Memory B cell (primary cell): ENCODE measurements at regions not wholly inside any gene's neighbourhood (a gene's known extent, or its start where the extent isn't known, plus 50 kb on each side); places are given as distances from the start of the nearest gene placed in this dataset.
A peak's percentile ranks its signal among the peaks of the same experiment; 100 is the strongest.

Experiments used
- ATAC-seq: fragments of 150-1000 bp; cut with Tn5 transposase; 2 replicates; pipeline ENCODE4 v1.10.0; 2021; ENCODE audit warnings: low read depth, mild to moderate bottlenecking, moderate library complexity
- DNase-seq, 2 donors: peaks; one replicate each; pipeline ENCODE4 v3.0.0; 2022; ENCODE audit warnings: low spot score in 2 of 2
- H3K27ac Mint-ChIP-seq: one replicate; pipeline ENCODE4 v1.8.0; 2022; ENCODE audit warnings: mild to moderate bottlenecking, moderate library complexity, mixed read lengths
- H3K27me3 Mint-ChIP-seq: one replicate; pipeline ENCODE4 v1.8.0; 2022; ENCODE audit warnings: mixed read lengths
- H3K36me3 Mint-ChIP-seq: one replicate; pipeline ENCODE4 v1.8.0; 2022; ENCODE audit warnings: mild to moderate bottlenecking, mixed read lengths
- H3K4me1 Mint-ChIP-seq: one replicate; pipeline ENCODE4 v1.8.0; 2022; ENCODE audit warnings: mixed read lengths
- H3K4me3 Mint-ChIP-seq: one replicate; pipeline ENCODE4 v1.8.0; 2022; ENCODE audit warnings: mild to moderate bottlenecking, moderate library complexity, mixed read lengths
- H3K9me3 Mint-ChIP-seq: one replicate; pipeline ENCODE4 v1.8.0; 2022; ENCODE audit warnings: mixed read lengths

DNA sequence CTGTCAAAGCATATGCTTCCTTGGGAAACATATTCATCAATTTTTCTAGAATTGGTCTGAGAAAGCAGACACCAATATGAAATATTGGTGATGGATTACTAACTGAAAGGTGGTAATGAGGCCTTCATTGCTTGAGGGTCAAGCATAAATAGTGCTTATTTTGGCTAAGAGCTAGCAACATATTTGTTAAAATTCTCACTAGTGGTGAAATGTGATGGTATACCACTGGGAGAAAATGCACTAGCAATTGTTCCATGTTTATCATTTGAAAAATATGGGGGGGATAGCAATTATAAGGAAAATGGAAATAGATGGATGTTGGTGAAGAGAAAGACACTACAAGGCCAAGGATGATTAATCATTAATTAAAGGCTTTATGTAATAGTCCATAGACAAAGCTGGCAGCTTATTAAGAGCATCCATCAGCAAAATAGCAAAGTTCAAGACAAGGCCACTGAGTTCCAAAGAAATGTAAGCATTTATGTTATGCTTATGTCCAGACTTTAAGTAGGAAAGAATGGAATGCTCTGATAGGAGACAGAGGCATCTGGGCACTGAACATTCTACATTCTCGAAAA lies 253.7 kb upstream of the PRDM9 start:
- Mint-ChIP-seq H3K36me3 (no peaks in the 10 kb centered on the region), H3K4me3 (no peak overlapping the region), H3K27ac (no peak overlapping the region), H3K9me3 (no peaks in the 10 kb centered on the region), H3K4me1 (no peaks in the 10 kb centered on the region), H3K27me3 (no peaks in the 10 kb centered on the region)
- DNase-seq (no peak), ATAC-seq (no peak)

DNA sequence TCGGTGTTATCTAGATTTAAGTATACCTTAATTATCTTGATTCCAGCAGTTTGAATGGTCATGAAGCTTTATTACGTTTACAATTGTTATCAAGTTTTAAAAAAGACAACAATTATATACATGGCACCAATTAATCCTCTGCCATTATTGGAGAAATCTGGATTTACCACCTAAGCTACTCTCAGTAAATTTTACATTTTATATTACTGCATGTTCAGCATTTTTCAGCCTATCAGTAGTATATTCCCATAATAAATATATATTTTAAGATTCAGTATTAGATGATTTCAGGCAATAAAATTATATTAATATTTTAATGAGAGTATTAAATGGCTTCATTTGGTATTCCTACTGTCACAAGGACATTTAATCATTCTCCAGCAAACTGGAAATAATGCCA lies 264.5 kb upstream of the PRDM9 start:
- Mint-ChIP-seq H3K27ac (no peak overlapping the region), H3K27me3 (no peaks in the 10 kb centered on the region), H3K36me3 (no peaks in the 10 kb centered on the region), H3K4me3 (no peak overlapping the region), H3K9me3 (peaks cover 3% of the 10 kb centered on the region), H3K4me1 (no peaks in the 10 kb centered on the region)
- ATAC-seq (no peak), DNase-seq (no peak)

DNA sequence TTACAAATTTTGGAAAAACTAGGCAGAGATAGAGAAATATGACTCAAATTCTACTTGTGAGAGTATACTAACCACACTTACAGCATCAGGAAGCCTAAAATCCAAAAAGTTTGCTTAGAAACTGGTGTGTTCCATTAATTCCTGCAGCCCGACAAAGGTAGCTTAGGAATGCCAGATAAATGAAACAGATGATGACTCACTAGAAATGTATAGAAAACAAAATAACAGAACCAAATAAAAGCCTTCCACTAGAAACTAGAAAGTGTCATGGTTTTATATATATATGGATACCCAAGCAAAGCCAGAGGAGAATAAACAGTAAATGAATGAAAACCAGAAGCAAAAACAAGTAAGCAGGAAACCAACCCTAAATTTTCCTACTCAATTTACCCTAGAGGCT lies 272.2 kb upstream of the PRDM9 start:
- Mint-ChIP-seq H3K4me1 (no peaks in the 10 kb centered on the region), H3K36me3 (no peaks in the 10 kb centered on the region), H3K9me3 (peaks cover 2% of the 10 kb centered on the region), H3K27me3 (no peaks in the 10 kb centered on the region), H3K4me3 (no peak overlapping the region), H3K27ac (no peak overlapping the region)
- ATAC-seq (no peak), DNase-seq (no peak)

DNA sequence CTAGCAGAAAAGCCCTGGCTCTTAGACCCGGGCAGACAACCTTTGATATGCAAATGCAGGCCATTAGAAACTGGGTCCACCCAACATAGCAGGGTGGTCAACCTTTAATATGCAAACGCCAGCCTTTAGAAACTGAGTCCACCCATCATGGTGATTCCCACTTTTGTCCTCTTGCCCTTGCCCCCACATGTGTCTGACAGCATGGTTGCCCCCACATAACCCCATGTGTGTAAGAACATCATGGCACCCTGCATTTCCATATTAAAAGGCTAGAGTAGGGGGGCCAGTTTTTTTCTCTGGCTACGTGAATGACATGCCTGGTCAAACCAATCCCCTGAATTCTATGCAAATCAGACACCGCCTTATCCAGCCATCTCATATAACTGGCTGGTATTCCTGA lies 273.2 kb upstream of the PRDM9 start:
- Mint-ChIP-seq H3K4me1 (no peaks in the 10 kb centered on the region), H3K27me3 (no peaks in the 10 kb centered on the region), H3K27ac (no peak overlapping the region), H3K36me3 (no peaks in the 10 kb centered on the region), H3K9me3 (peaks cover 2% of the 10 kb centered on the region), H3K4me3 (no peak overlapping the region)
- no peak for ATAC-seq
- no peak for DNase-seq

DNA sequence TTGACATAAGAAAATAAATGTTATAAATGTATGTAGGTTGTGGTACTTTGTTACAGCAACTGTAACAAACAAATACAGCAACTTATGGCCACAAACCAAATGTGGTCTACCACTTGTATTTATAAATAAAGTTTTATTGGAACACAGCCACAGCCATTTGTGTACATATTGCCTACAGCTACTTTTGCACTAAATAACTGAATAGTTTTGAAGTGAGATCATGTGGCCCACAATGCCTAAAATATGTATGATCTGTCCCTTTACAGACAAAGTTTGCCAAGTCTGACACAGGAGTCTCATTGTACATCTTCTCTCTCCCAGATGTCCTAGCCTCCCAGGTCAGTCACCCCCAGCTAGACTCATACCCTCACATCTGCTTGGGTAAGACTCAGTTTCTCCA lies 283.6 kb upstream of the PRDM9 start:
- no peaks in the 10 kb centered on the region for H3K36me3 Mint-ChIP-seq
- no peak for DNase-seq
- peaks cover 6% of the 10 kb centered on the region for H3K9me3 Mint-ChIP-seq
- no peaks in the 10 kb centered on the region for H3K27me3 Mint-ChIP-seq
- no peak overlapping the region for H3K4me3 Mint-ChIP-seq
- ATAC-seq, result no peak
- H3K4me1 Mint-ChIP-seq, result no peaks in the 10 kb centered on the region
- H3K27ac Mint-ChIP-seq, result no peak overlapping the region

DNA sequence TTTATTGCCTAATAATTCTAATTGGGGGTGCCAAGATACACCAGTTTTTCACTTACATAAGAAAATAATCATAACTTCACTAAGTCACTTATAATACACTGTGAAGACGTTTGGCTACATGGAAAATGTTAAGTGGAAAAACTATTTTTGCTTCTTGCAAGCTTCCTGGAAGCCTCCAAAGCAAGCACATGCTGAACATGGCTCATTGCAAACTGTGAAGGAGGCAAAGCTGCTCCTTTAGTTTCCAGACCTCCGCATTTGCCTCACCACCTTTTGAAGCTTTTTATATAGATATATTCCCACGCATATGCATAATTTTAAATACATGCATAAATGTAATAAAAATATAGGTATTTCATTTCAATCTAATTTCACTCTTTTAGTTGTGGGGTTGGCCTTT lies 285.6 kb upstream of the PRDM9 start:
- Mint-ChIP-seq H3K4me1 (no peaks in the 10 kb centered on the region), H3K27ac (no peak overlapping the region), H3K9me3 (peaks cover 6% of the 10 kb centered on the region), H3K36me3 (no peaks in the 10 kb centered on the region), H3K27me3 (no peaks in the 10 kb centered on the region), H3K4me3 (no peak overlapping the region)
- ATAC-seq, result no peak
- no peak for DNase-seq

DNA sequence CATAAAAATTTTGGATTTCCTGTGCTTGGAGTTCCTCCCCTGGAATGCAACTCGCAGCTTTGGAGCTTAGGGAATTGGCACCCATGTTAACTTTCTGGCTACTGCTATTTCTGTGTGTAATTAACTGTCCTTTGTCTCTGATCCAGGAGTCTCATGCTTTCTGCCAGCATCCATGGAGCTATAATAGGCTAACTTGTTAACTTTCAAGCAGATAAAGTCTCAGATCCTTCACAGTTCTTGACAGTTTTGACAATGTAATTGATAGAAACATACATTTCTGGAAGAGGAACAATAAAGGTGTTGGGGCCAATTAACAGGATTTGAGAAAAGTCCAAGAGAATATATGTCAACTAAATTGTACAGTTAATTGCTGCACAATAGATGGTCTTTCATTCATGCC lies 290.2 kb upstream of the PRDM9 start:
- H3K27me3 Mint-ChIP-seq, result no peaks in the 10 kb centered on the region
- DNase-seq (no peak), ATAC-seq (no peak)
- H3K9me3 Mint-ChIP-seq, result peaks cover 2% of the 10 kb centered on the region
- no peaks in the 10 kb centered on the region for H3K4me1 Mint-ChIP-seq
- H3K36me3 Mint-ChIP-seq, result no peaks in the 10 kb centered on the region
- H3K4me3 Mint-ChIP-seq, result no peak overlapping the region
- no peak overlapping the region for H3K27ac Mint-ChIP-seq

DNA sequence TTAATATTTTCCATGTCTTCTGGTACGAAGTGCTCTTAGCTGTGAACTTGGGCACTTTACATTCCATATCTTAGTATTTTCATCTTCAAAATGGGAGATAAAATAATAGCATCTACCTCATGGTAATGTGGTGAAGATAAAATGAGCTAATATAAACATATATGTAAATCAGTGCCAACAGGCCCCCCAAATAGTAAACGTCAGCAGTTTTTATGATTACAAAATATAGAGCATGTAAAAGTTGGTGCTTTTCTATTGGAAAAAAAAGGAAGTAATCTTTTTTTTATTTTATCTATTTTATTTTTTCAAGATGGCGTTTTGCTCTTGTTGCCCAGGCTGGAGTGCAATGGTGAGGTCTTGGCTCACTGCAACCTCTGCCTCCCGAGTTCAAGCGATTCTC lies 291.1 kb upstream of the PRDM9 start:
- Mint-ChIP-seq H3K9me3 (peaks cover 1% of the 10 kb centered on the region), H3K4me3 (no peak overlapping the region), H3K36me3 (no peaks in the 10 kb centered on the region), H3K27ac (no peak overlapping the region), H3K4me1 (no peaks in the 10 kb centered on the region), H3K27me3 (no peaks in the 10 kb centered on the region)
- no peak for ATAC-seq
- no peak for DNase-seq

DNA sequence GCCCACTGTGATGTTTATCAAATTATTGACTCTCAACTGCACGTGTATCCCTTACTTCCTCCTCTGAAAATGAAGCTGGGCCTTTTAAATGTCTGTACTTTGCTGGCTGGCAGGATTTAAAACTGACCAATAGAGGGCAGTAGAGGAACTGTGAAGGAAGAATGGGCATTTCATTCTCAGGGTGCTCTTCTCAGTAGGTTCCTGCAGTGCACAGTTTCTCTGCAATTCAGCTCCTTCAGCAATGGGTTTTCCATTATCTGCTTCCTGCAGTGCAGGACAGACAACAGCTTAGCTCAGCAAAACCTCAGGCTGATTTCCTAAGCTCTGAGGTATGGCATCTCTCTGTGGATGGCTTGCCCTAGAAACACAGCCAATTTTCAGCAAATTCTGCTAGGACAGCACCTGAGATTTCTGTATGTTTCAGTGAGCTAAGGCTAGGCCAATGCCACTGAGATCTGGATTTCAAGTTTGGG lies 298.4 kb upstream of the PRDM9 start:
- ATAC-seq (peak; percentile 56), DNase-seq (peak in 1 of 2 donors; percentile 5)
- Mint-ChIP-seq H3K27ac (no peak overlapping the region), H3K9me3 (no peaks in the 10 kb centered on the region), H3K27me3 (no peaks in the 10 kb centered on the region), H3K4me1 (no peaks in the 10 kb centered on the region), H3K4me3 (no peak overlapping the region), H3K36me3 (no peaks in the 10 kb centered on the region)

DNA sequence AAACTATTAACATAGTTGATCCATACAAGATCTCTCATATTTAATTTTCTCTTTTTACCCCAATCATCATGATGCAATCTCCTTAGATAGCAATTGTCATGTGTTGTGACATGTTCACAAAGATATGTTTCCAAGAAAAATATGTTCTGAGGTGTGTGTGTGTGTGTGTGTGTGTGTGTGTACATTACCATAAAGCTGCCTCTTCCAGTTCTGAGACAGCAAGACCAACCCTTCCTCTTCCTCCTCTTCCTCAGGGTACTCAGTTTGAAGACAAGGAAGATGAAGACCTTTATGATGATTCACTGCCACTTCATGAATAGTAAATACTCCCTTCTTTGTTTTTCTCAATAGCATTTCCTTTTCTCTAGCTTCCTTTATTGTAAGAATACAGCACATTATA lies 303.3 kb upstream of the PRDM9 start:
- no peaks in the 10 kb centered on the region for H3K27me3 Mint-ChIP-seq

DNA sequence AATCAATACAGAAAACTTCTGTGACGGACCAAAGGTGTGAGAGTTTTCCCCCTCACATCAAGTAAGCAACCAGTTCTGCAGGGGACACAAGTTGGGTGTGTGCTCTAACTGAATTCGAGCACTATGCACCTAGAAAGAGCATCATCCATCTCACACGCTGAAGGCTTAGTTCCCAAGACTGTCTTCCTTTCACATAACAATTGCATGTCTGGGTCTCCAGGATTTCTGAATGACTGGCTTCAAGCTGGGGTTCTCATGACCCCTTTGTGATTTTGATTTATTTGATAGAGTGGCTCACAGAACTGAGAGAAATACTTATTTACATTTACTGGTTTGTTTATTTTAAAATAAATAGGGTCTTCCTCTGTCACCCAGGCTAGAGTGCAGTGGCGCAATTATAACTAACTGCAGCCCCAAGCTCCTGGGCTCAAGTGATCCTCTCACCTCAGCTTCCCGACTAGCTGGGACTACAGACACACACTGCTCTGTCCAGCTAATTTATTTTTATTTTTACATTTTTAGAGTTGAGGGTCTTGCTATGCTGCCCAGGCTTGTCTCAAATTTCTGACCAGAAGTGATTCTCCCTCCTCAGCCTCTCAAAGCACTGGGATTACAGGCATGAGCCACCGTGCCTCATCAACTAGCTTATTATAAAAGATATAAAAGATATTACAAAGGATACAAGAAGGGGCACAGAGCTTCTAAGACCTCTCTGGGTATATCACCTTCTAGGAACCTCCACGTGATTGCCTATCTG lies 316.7 kb upstream of the CDH12 start:
- H3K4me3 Mint-ChIP-seq, result no peak overlapping the region
- H3K36me3 Mint-ChIP-seq, result no peaks in the 10 kb centered on the region
- no peak overlapping the region for H3K27ac Mint-ChIP-seq
- no peaks in the 10 kb centered on the region for H3K4me1 Mint-ChIP-seq
- H3K27me3 Mint-ChIP-seq, result no peaks in the 10 kb centered on the region
- H3K9me3 Mint-ChIP-seq, result no peaks in the 10 kb centered on the region
- ATAC-seq (no peak), DNase-seq (no peak)

More for the DNA sequence above, 303.3 kb upstream of the PRDM9 start:
- Mint-ChIP-seq H3K9me3 (no peaks in the 10 kb centered on the region), H3K36me3 (no peaks in the 10 kb centered on the region), H3K4me1 (no peaks in the 10 kb centered on the region), H3K27ac (no peak overlapping the region), H3K4me3 (no peak overlapping the region)
- ATAC-seq (no peak), DNase-seq (no peak)

DNA sequence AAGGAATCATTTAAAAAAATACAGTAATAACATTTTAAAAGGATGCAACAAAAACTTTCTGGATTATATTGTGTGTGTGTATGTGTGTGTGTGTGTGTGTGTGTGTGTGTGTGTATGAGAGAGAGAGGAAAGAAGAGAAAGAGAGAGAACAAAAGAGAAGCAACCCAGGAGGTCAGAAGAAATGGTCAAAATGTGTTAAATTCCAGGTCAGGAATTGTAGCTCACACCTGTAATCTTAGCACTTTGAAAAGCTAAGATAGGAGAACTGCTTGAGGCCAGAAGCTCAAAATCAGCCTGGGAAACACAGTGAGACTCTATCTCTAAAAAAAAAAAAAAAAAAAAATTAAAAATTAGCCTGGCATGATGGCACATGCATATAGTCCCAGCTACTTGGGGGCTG lies 311.8 kb upstream of the CDH12 start:
- no peak for DNase-seq
- Mint-ChIP-seq H3K9me3 (no peaks in the 10 kb centered on the region), H3K4me1 (no peaks in the 10 kb centered on the region), H3K27me3 (no peaks in the 10 kb centered on the region), H3K36me3 (no peaks in the 10 kb centered on the region), H3K27ac (no peak overlapping the region), H3K4me3 (no peak overlapping the region)
- ATAC-seq, result no peak

DNA sequence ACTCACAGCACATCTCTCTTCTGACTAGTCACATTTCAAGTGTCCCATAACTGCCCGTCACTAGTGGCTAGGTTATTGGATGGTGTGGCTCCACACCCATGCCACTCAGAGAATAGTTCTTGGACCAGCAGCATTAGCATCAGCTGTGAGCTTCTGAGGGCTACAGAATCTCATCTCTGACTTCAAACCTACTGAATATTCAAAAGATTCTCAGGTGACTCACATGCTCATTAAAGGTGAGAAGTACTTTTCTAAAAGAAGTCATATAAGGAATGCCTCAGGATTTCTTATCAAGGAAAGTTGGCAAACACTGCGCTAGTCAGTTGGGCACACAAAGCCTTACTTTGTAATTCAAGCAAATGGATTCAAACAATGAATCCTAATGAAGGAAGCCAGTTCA lies 305.0 kb upstream of the CDH12 start:
- peaks cover 2% of the 10 kb centered on the region for H3K9me3 Mint-ChIP-seq
- H3K27me3 Mint-ChIP-seq, result no peaks in the 10 kb centered on the region

DNA sequence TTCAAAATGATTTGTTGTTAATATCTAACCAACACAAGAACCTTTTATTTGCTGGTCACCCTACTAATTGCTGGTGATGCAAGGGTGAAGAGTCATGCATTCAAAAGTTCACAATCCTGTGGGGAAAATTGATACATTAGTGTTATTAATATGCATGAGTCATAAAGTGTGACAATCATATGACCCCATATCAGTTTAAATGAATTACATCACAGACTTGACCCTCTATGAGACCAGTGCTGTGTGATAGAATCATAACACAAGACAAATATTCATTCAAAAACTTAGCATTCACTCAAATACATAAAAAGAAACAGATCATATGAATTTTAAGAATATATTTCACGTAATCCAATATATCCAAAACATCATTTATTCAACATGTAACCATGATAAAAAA lies 304.6 kb upstream of the CDH12 start:
- ATAC-seq, result no peak
- H3K4me3 Mint-ChIP-seq, result no peak overlapping the region
- no peaks in the 10 kb centered on the region for H3K36me3 Mint-ChIP-seq
- H3K27ac Mint-ChIP-seq, result no peak overlapping the region
- H3K9me3 Mint-ChIP-seq, result peaks cover 2% of the 10 kb centered on the region
- no peak for DNase-seq
- no peaks in the 10 kb centered on the region for H3K27me3 Mint-ChIP-seq
- no peaks in the 10 kb centered on the region for H3K4me1 Mint-ChIP-seq

More for the DNA sequence above, 305.0 kb upstream of the CDH12 start:
- ATAC-seq, result no peak
- Mint-ChIP-seq H3K4me1 (no peaks in the 10 kb centered on the region), H3K27ac (no peak overlapping the region), H3K36me3 (no peaks in the 10 kb centered on the region), H3K4me3 (no peak overlapping the region)
- DNase-seq, result no peak

DNA sequence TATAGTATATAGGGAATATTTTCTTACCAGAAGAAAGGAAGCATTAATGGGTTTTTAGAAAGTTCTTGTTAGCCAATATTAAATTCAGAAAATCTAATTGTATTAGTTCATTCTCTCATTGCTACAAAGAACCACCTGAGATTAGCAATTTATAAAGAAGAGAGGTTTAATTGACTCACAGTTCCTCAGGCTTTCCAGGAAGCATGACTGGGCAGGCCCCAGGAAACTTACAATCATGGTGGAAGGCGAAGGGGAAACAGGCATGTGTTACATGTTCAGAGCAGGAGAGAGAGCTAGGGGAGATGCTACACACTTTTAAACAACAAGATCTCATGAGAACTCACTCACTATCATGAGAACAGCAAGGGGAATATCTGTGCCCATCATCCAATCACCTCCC lies 304.0 kb upstream of the CDH12 start:
- ATAC-seq, result no peak
- H3K27ac Mint-ChIP-seq, result no peak overlapping the region
- no peak overlapping the region for H3K4me3 Mint-ChIP-seq
- no peaks in the 10 kb centered on the region for H3K4me1 Mint-ChIP-seq
- H3K9me3 Mint-ChIP-seq, result peaks cover 2% of the 10 kb centered on the region
- no peaks in the 10 kb centered on the region for H3K27me3 Mint-ChIP-seq
- no peaks in the 10 kb centered on the region for H3K36me3 Mint-ChIP-seq
- DNase-seq, result no peak
